ENCODE measurements at regions not wholly inside any gene's neighbourhood (a gene's known extent, or its start where the extent isn't known, plus 50 kb on each side); places are given as distances from the start of the nearest gene placed in this dataset.

GRCh38 chr14:26863736-26864135 lies 265.9 kb upstream of the NOVA1 start:
- no peak overlapping the region for H3K56ac ChIP-seq (ENCODE audit: extremely low read depth, insufficient read depth, low read length)
- POLR2A ChIA-PET (ENCODE audit: unreplicated experiment), result no interaction called here
- H2BK5ac ChIP-seq (ENCODE audit: low read depth, low read length, poor library complexity, severe bottlenecking), result no peak overlapping the region
- no peak overlapping the region for H3K4ac ChIP-seq (ENCODE audit: low read depth, low read length)
- no peaks in the 10 kb centered on the region for H3K9me3 ChIP-seq (ENCODE audit: control insufficient read depth, insufficient read depth, low read length)
- TF ChIP-seq CTCF (conservative IDR thresholded peaks at IDR 0.05; ENCODE audit: low read depth, low read length), result no peak
- 0 out of 2 replicates have a peak, but pooled peaks have one; percentile 18 for TF ChIP-seq BHLHE40 (IDR thresholded peaks at IDR 0.05; ENCODE audit: low read depth, low read length)
- no peaks in the 10 kb centered on the region for H3K79me1 ChIP-seq (ENCODE audit: low read depth in 1 of 2, low read length in 2 of 2)
- no CpG with 5 or more reads among the region's 5 CpGs for WGBS, 2 experiments (ENCODE audit: extremely low coverage in 2 of 2, insufficient read length in 1 of 2)
- H3K27me3 ChIP-seq (ENCODE audit: control insufficient read depth, insufficient read depth, low read length), result no peaks in the 10 kb centered on the region
- H3K4me2 ChIP-seq (ENCODE audit: low read depth, low read length), result no peak overlapping the region
- H3K4me3 ChIP-seq (ENCODE audit: insufficient read depth, low read depth, low read length), result no peak overlapping the region
- H2BK15ac ChIP-seq (ENCODE audit: low read depth, low read length), result no peak overlapping the region
- no peaks in the 10 kb centered on the region for H3K4me1 ChIP-seq (ENCODE audit: control insufficient read depth, insufficient read depth, low read length)
- ATAC-seq (ENCODE audit: low read depth) (no peak), DNase-seq (no peak)
- H3K14ac ChIP-seq (replicated peaks; ENCODE audit: low read depth, low read length), result no peak overlapping the region
- dilution Hi-C loops (cut with HindIII; ENCODE audit: low sequenced_read_pairs, unreplicated experiment) (no loop called here), in situ Hi-C loops (cut with MboI; ENCODE audit: low sequenced_read_pairs) (no loop called here), intact Hi-C loops (cut with micrococcal nuclease) (no loop called here)
- H4K8ac ChIP-seq (ENCODE audit: low read depth in 2 of 2, low read length in 2 of 2), result no peak overlapping the region
- H3K36me3 ChIP-seq (ENCODE audit: control insufficient read depth, insufficient read depth, low read length), result no peaks in the 10 kb centered on the region
- CTCF ChIA-PET, result no interaction called here
- no peaks in the 10 kb centered on the region for H4K20me1 ChIP-seq (ENCODE audit: insufficient read depth, low read length)
- no peak overlapping the region for H2AFZ ChIP-seq (replicated peaks; ENCODE audit: low read length, poor library complexity)
- H2AK9ac ChIP-seq (replicated peaks; ENCODE audit: low read depth, low read length, poor library complexity), result no peak overlapping the region
- BruUV-seq (replicated peaks), result no TSS peak
- no peak overlapping the region for H2AK5ac ChIP-seq (ENCODE audit: low read depth, low read length)
- H4K5ac ChIP-seq (ENCODE audit: low read depth, low read length), result no peak overlapping the region
- no peak overlapping the region for H3K18ac ChIP-seq (ENCODE audit: low read depth, low read length)
- H2BK120ac ChIP-seq (ENCODE audit: low read depth, low read length), result no peak overlapping the region
- H2BK20ac ChIP-seq (ENCODE audit: low read depth, low read length), result no peak overlapping the region
- H3K27ac ChIP-seq (ENCODE audit: insufficient read depth, low read length), result no peak overlapping the region
- H3K9me1 ChIP-seq (ENCODE audit: insufficient read depth, low read length), result no peaks in the 10 kb centered on the region
- H3K23ac ChIP-seq (ENCODE audit: low read depth, low read length), result no peak overlapping the region
- no peak overlapping the region for H3K9ac ChIP-seq (ENCODE audit: low read depth, low read length)
- no peak overlapping the region for H4K91ac ChIP-seq (ENCODE audit: insufficient read depth, low read depth, low read length)

All from IMR-90 (cell line).